ENCODE measurements at regions not wholly inside any gene's neighbourhood (a gene's known extent, or its start where the extent isn't known, plus 50 kb on each side); places are given as distances from the start of the nearest gene placed in this dataset.

GRCh38 chr2:24439971-24440340, 51.1 kb upstream of the NCOA1 start:
- no peak overlapping the region for H4K8ac ChIP-seq (ENCODE audit: low read depth, low read length)
- DNase-seq (ENCODE audit: low spot score): no peak
- peak overlapping the region; percentile 41 for H2AFZ ChIP-seq (ENCODE audit: low read length)
- H2AK5ac ChIP-seq (ENCODE audit: low read depth, low read length): no peak overlapping the region
- H3K18ac ChIP-seq (ENCODE audit: low read length): no peak overlapping the region
- H3K36me3 ChIP-seq (replicated peaks in 1 of 2; ENCODE audit: control insufficient read depth in 2 of 2, insufficient read depth in 2 of 2, low read length in 2 of 2): no peaks in the 10 kb centered on the region
- H2BK5ac ChIP-seq (ENCODE audit: low read length): no peak overlapping the region
- H2BK15ac ChIP-seq (ENCODE audit: low read length): no peak overlapping the region
- H3K79me1 ChIP-seq (ENCODE audit: low read depth, low read length): no peaks in the 10 kb centered on the region
- no peak overlapping the region for H3K23ac ChIP-seq (ENCODE audit: low read depth, low read length, poor library complexity)
- no peak overlapping the region for H2BK120ac ChIP-seq (ENCODE audit: low read depth, low read length)
- H3K4me1 ChIP-seq (ENCODE audit: control insufficient read depth in 2 of 2, insufficient read depth in 1 of 2, low read depth in 1 of 2, low read length in 2 of 2): peaks cover 3 to 10% of the 10 kb centered on the region in 2 donors
- no peak overlapping the region for H3K14ac ChIP-seq (ENCODE audit: low read length)
- no peak overlapping the region for H3K4me3 ChIP-seq (ENCODE audit: low read length in 2 of 2)
- H2BK12ac ChIP-seq (ENCODE audit: low read length): no peak overlapping the region
- H3K4me2 ChIP-seq (ENCODE audit: insufficient read depth, low read length, poor library complexity, severe bottlenecking): no peak overlapping the region
- no peak overlapping the region for H3K4ac ChIP-seq (ENCODE audit: low read length)
- WGBS, 2 donors (ENCODE audit: extremely low coverage in 2 of 2, insufficient read length in 2 of 2, insufficient replicate concordance in 1 of 2): no CpG with 5 or more reads among the region's 3 CpGs
- no peaks in the 10 kb centered on the region for H3K9me3 ChIP-seq (replicated peaks in 1 of 2; ENCODE audit: control insufficient read depth in 2 of 2, insufficient read depth in 1 of 2, low read depth in 1 of 2, low read length in 2 of 2)
- no peak overlapping the region for H4K91ac ChIP-seq (ENCODE audit: low read depth, low read length, poor library complexity)
- H3K27me3 ChIP-seq (ENCODE audit: control insufficient read depth in 3 of 3, insufficient read depth in 3 of 3, low read depth in 1 of 3, low read length in 3 of 3): peaks cover 0 to 3% (median 0%) of the 10 kb centered on the region in 3 experiments
- H3K9ac ChIP-seq (ENCODE audit: low read depth, low read length, poor library complexity): no peak overlapping the region
- H3K27ac ChIP-seq (replicated peaks; ENCODE audit: low read length): no peak overlapping the region

- Histone ChIP-seq H4K8ac (ENCODE audit: low read depth, low read length) (no peak overlapping the region), H3K27me3 (ENCODE audit: control insufficient read depth in 3 of 3, insufficient read depth in 3 of 3, low read depth in 1 of 3, low read length in 3 of 3) (peaks cover 0 to 8% (median 0%) of the 10 kb centered on the region in 3 experiments), H2BK15ac (ENCODE audit: low read length) (no peak overlapping the region), H3K4me3 (ENCODE audit: low read length in 2 of 2) (no peak overlapping the region), H3K4me1 (ENCODE audit: control insufficient read depth in 2 of 2, insufficient read depth in 1 of 2, low read depth in 1 of 2, low read length in 2 of 2) (peaks cover 3 to 10% of the 10 kb centered on the region in 2 donors), H3K14ac (ENCODE audit: low read length) (no peak overlapping the region), H3K27ac (replicated peaks; ENCODE audit: low read length) (no peak overlapping the region), H3K79me1 (ENCODE audit: low read depth, low read length) (no peaks in the 10 kb centered on the region), H3K23ac (ENCODE audit: low read depth, low read length, poor library complexity) (no peak overlapping the region), H3K4me2 (ENCODE audit: insufficient read depth, low read length, poor library complexity, severe bottlenecking) (no peak overlapping the region), H3K9ac (ENCODE audit: low read depth, low read length, poor library complexity) (no peak overlapping the region), H2BK5ac (ENCODE audit: low read length) (no peak overlapping the region), H2AFZ (ENCODE audit: low read length) (peak overlapping the region; percentile 41), H2BK120ac (ENCODE audit: low read depth, low read length) (no peak overlapping the region), H2AK5ac (ENCODE audit: low read depth, low read length) (no peak overlapping the region), H3K9me3 (replicated peaks in 1 of 2; ENCODE audit: control insufficient read depth in 2 of 2, insufficient read depth in 1 of 2, low read depth in 1 of 2, low read length in 2 of 2) (no peaks in the 10 kb centered on the region), H3K18ac (ENCODE audit: low read length) (no peak overlapping the region), H2BK12ac (ENCODE audit: low read length) (no peak overlapping the region), H3K4ac (ENCODE audit: low read length) (no peak overlapping the region), H3K36me3 (replicated peaks in 1 of 2; ENCODE audit: control insufficient read depth in 2 of 2, insufficient read depth in 2 of 2, low read length in 2 of 2) (no peaks in the 10 kb centered on the region), H4K91ac (ENCODE audit: low read depth, low read length, poor library complexity) (no peak overlapping the region)
- no CpG with 5 or more reads among the region's 4 CpGs for WGBS, 2 donors (ENCODE audit: extremely low coverage in 2 of 2, insufficient read length in 2 of 2, insufficient replicate concordance in 1 of 2)
- DNase-seq (ENCODE audit: low spot score): no peak
These were observed 51.6 kb upstream of the NCOA1 start for GRCh38 chr2:24439280-24439970.

GRCh38 chr2:24438106-24438505, 52.9 kb upstream of the NCOA1 start:
- Histone ChIP-seq H3K18ac (ENCODE audit: low read length) (no peak overlapping the region), H3K4me2 (ENCODE audit: insufficient read depth, low read length, poor library complexity, severe bottlenecking) (no peak overlapping the region), H3K4me3 (ENCODE audit: low read length in 2 of 2) (no peak overlapping the region), H3K23ac (ENCODE audit: low read depth, low read length, poor library complexity) (no peak overlapping the region), H3K4me1 (ENCODE audit: control insufficient read depth in 2 of 2, insufficient read depth in 1 of 2, low read depth in 1 of 2, low read length in 2 of 2) (peaks cover 3 to 10% of the 10 kb centered on the region in 2 donors), H2AK5ac (ENCODE audit: low read depth, low read length) (no peak overlapping the region), H4K91ac (ENCODE audit: low read depth, low read length, poor library complexity) (no peak overlapping the region), H3K36me3 (replicated peaks in 1 of 2; ENCODE audit: control insufficient read depth in 2 of 2, insufficient read depth in 2 of 2, low read length in 2 of 2) (no peaks in the 10 kb centered on the region), H2BK15ac (ENCODE audit: low read length) (no peak overlapping the region), H3K9ac (ENCODE audit: low read depth, low read length, poor library complexity) (no peak overlapping the region), H2BK5ac (ENCODE audit: low read length) (no peak overlapping the region), H3K4ac (ENCODE audit: low read length) (no peak overlapping the region), H2AFZ (ENCODE audit: low read length) (no peak overlapping the region), H2BK120ac (ENCODE audit: low read depth, low read length) (no peak overlapping the region), H3K27me3 (ENCODE audit: control insufficient read depth in 3 of 3, insufficient read depth in 3 of 3, low read depth in 1 of 3, low read length in 3 of 3) (peaks cover 0 to 8% (median 0%) of the 10 kb centered on the region in 3 experiments), H3K14ac (ENCODE audit: low read length) (no peak overlapping the region), H3K27ac (replicated peaks; ENCODE audit: low read length) (no peak overlapping the region), H4K8ac (ENCODE audit: low read depth, low read length) (no peak overlapping the region), H3K9me3 (replicated peaks in 1 of 2; ENCODE audit: control insufficient read depth in 2 of 2, insufficient read depth in 1 of 2, low read depth in 1 of 2, low read length in 2 of 2) (no peaks in the 10 kb centered on the region), H3K79me1 (ENCODE audit: low read depth, low read length) (no peaks in the 10 kb centered on the region), H2BK12ac (ENCODE audit: low read length) (no peak overlapping the region)
- DNase-seq (ENCODE audit: low spot score): no peak

GRCh38 chr2:24435391-24436316, 55.4 kb upstream of the NCOA1 start:
- no peak overlapping the region for H2BK12ac ChIP-seq (ENCODE audit: low read length)
- H4K8ac ChIP-seq (ENCODE audit: low read depth, low read length): no peak overlapping the region
- no peak overlapping the region for H2BK15ac ChIP-seq (ENCODE audit: low read length)
- H3K14ac ChIP-seq (ENCODE audit: low read length): no peak overlapping the region
- H3K27me3 ChIP-seq (ENCODE audit: control insufficient read depth in 3 of 3, insufficient read depth in 3 of 3, low read depth in 1 of 3, low read length in 3 of 3): peaks cover 0 to 8% (median 0%) of the 10 kb centered on the region in 3 experiments
- H2AK5ac ChIP-seq (ENCODE audit: low read depth, low read length): no peak overlapping the region
- WGBS, 2 donors (ENCODE audit: extremely low coverage in 2 of 2, insufficient read length in 2 of 2, insufficient replicate concordance in 1 of 2): no CpG with 5 or more reads among the region's 13 CpGs
- H3K79me1 ChIP-seq (ENCODE audit: low read depth, low read length): no peaks in the 10 kb centered on the region
- no peak overlapping the region for H3K9ac ChIP-seq (ENCODE audit: low read depth, low read length, poor library complexity)
- H3K4me1 ChIP-seq (ENCODE audit: control insufficient read depth in 2 of 2, insufficient read depth in 1 of 2, low read depth in 1 of 2, low read length in 2 of 2): peaks cover 3 to 10% of the 10 kb centered on the region in 2 donors
- no peaks in the 10 kb centered on the region for H3K9me3 ChIP-seq (replicated peaks in 1 of 2; ENCODE audit: control insufficient read depth in 2 of 2, insufficient read depth in 1 of 2, low read depth in 1 of 2, low read length in 2 of 2)
- peak overlapping the region; percentile 24 for H3K27ac ChIP-seq (replicated peaks; ENCODE audit: low read length)
- DNase-seq (ENCODE audit: low spot score): no peak
- no peak overlapping the region for H2BK120ac ChIP-seq (ENCODE audit: low read depth, low read length)
- H3K4ac ChIP-seq (ENCODE audit: low read length): no peak overlapping the region
- no peaks in the 10 kb centered on the region for H3K36me3 ChIP-seq (replicated peaks in 1 of 2; ENCODE audit: control insufficient read depth in 2 of 2, insufficient read depth in 2 of 2, low read length in 2 of 2)
- peak overlapping the region; percentile 41 for H3K18ac ChIP-seq (ENCODE audit: low read length)
- no peak overlapping the region for H3K4me2 ChIP-seq (ENCODE audit: insufficient read depth, low read length, poor library complexity, severe bottlenecking)
- H4K91ac ChIP-seq (ENCODE audit: low read depth, low read length, poor library complexity): no peak overlapping the region
- H2BK5ac ChIP-seq (ENCODE audit: low read length): no peak overlapping the region
- H2AFZ ChIP-seq (ENCODE audit: low read length): peak overlapping the region; percentile 37
- H3K23ac ChIP-seq (ENCODE audit: low read depth, low read length, poor library complexity): no peak overlapping the region
- H3K4me3 ChIP-seq (ENCODE audit: low read length in 2 of 2): no peak overlapping the region
